ENCODE measurements at regions not wholly inside any gene's neighbourhood (a gene's known extent, or its start where the extent isn't known, plus 50 kb on each side); places are given as distances from the start of the nearest gene placed in this dataset.
A peak's percentile ranks its signal among the peaks of the same experiment; 100 is the strongest.
"Not testable (repeated sequence)": the region's sequence is repeated elsewhere in the genome, so short reads cannot be mapped to it uniquely, and the experiment has no call there.

DNA sequence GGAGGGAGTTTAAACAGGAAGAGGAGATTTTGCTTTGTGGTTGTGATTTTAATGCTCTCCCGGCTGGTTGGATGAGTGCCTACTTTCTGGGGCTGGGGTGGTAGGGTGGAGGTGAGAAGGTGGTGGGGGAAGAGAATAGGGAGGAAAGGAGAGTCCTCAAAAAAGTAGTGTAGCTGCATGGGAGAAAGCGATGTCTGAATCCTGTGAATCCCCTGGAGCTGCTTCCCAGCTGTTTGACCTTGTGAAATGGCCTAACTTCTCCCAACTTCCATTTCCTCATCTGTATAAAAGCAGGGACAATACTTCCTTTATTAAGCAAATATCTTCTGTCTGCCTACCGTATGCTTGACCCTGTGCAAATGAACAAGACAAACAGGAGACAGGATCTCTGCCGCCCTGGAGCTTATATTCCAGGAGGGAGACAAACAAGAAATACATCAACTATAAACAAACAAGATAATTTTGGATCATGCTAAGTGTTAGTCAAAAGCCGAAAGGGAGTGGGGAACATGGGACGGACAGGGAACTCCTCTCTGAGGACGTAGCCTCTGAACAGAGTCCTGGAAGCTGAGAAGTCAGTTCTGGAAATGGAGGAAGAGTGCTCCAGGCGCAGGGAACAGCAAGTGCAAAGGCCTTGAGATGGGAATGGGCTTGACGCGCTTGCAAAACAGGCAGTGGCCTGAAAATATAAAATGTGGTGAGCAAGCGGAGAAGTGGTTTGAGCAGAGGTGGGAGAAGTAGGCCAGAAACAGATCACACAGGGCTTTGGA, 103.5 kb downstream of the SPRY4 start:
- peaks cover 49% of the 10 kb centered on the region for H3K4me1 ChIP-seq (ENCODE audit: control insufficient read depth, insufficient read depth, low read length)
- no peak overlapping the region for H3K4me3 ChIP-seq (ENCODE audit: low read depth, low read length)
- no peak overlapping the region for H3K27ac ChIP-seq (ENCODE audit: low read depth, low read length)
- H3K27me3 ChIP-seq (ENCODE audit: control insufficient read depth, insufficient read depth, low read length) = no peaks in the 10 kb centered on the region
- H3K36me3 ChIP-seq (ENCODE audit: control insufficient read depth, insufficient read depth, low read length) = no peaks in the 10 kb centered on the region
- H3K9me3 ChIP-seq (ENCODE audit: control insufficient read depth, insufficient read depth, low read depth, low read length) = no peaks in the 10 kb centered on the region
- H3K9ac ChIP-seq (ENCODE audit: low read length) = peak overlapping the region; percentile 51

DNA sequence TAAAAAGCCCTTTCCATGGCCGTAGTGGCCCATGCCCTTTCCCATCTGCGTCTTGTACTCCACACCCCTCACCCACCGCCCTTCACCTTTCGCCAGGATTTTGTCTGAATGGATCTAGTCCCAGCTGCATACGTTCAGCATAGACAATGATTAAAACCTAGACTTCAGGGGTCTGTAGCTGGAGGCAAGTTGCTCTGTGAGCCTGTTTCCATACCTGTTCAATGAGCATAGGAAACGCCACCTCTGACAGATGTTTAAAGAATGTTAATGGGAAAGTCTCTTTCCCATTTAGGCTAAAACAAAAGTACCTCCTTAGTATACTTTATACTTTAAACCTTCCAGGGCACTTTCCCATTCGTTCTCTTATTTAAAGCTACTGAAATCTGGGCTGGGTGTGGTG, 105.7 kb downstream of the SPRY4 start:
- Histone ChIP-seq H3K9ac (ENCODE audit: low read length) (no peak overlapping the region), H3K4me3 (ENCODE audit: low read depth, low read length) (no peak overlapping the region), H3K4me1 (ENCODE audit: control insufficient read depth, insufficient read depth, low read length) (peaks cover 44% of the 10 kb centered on the region), H3K9me3 (ENCODE audit: control insufficient read depth, insufficient read depth, low read depth, low read length) (no peaks in the 10 kb centered on the region), H3K27me3 (ENCODE audit: control insufficient read depth, insufficient read depth, low read length) (no peaks in the 10 kb centered on the region), H3K27ac (ENCODE audit: low read depth, low read length) (no peak overlapping the region), H3K36me3 (ENCODE audit: control insufficient read depth, insufficient read depth, low read length) (no peaks in the 10 kb centered on the region)

- Histone ChIP-seq H3K4me3 (ENCODE audit: low read depth, low read length) (no peak overlapping the region), H3K9me3 (ENCODE audit: control insufficient read depth, insufficient read depth, low read depth, low read length) (no peaks in the 10 kb centered on the region), H3K27me3 (ENCODE audit: control insufficient read depth, insufficient read depth, low read length) (no peaks in the 10 kb centered on the region), H3K4me1 (ENCODE audit: control insufficient read depth, insufficient read depth, low read length) (peaks cover 24% of the 10 kb centered on the region), H3K9ac (ENCODE audit: low read length) (no peak overlapping the region), H3K27ac (ENCODE audit: low read depth, low read length) (no peak overlapping the region), H3K36me3 (ENCODE audit: control insufficient read depth, insufficient read depth, low read length) (no peaks in the 10 kb centered on the region)
Measured at GRCh38 chr5:142216931-142217330, 107.9 kb downstream of the SPRY4 start.

DNA sequence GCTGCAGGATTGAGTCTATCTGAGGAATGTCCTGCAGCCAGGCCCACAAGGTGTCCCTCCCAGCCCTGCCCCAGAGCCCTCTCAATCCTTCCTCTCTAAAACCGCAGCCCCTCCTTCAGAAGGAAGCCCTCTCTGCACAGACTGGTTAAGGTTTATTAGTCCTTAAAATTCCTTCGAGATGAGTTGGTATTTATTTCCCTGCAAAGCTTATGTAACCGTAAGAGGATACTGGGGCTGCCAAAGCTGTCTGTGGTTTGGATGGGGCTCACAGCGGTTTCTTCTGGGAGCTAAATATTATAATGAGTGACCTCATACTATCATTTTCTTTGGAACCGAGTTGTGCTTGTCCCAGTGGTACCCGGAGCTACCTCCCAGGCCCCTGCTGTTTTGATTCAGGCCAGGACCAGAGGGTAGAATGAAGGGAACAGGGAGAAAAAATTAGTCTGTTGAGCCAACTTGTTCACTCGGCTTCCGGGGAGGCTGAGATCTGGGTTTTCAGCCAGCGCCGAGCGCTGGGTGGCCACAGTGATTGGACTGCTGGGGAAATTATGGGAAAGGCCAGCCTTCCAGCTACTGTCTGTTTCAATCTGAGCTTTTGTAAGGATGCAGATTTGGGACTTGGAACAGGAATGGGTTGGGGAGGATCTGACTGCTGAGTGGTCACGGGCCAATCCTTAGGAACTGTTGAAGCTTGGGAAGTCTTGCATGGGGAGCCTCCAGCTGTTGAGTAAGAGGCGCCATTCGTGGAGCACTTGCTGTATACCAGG, 107.5 kb downstream of the NDFIP1 start:
- Histone ChIP-seq H3K9ac (ENCODE audit: low read length) (no peak overlapping the region), H3K4me3 (ENCODE audit: low read depth, low read length) (no peak overlapping the region), H3K4me1 (ENCODE audit: control insufficient read depth, insufficient read depth, low read length) (peaks cover 16% of the 10 kb centered on the region), H3K9me3 (ENCODE audit: control insufficient read depth, insufficient read depth, low read depth, low read length) (no peaks in the 10 kb centered on the region), H3K36me3 (ENCODE audit: control insufficient read depth, insufficient read depth, low read length) (no peaks in the 10 kb centered on the region), H3K27me3 (ENCODE audit: control insufficient read depth, insufficient read depth, low read length) (no peaks in the 10 kb centered on the region), H3K27ac (ENCODE audit: low read depth, low read length) (no peak overlapping the region)

GRCh38 chr5:142213077-142213476, 104.5 kb downstream of the NDFIP1 start:
- Histone ChIP-seq H3K4me1 (ENCODE audit: control insufficient read depth, insufficient read depth, low read length) (peaks cover 12% of the 10 kb centered on the region), H3K27ac (ENCODE audit: low read depth, low read length) (no peak overlapping the region), H3K9me3 (ENCODE audit: control insufficient read depth, insufficient read depth, low read depth, low read length) (no peaks in the 10 kb centered on the region), H3K36me3 (ENCODE audit: control insufficient read depth, insufficient read depth, low read length) (no peaks in the 10 kb centered on the region), H3K4me3 (ENCODE audit: low read depth, low read length) (no peak overlapping the region), H3K27me3 (ENCODE audit: control insufficient read depth, insufficient read depth, low read length) (no peaks in the 10 kb centered on the region), H3K9ac (ENCODE audit: low read length) (no peak overlapping the region)

DNA sequence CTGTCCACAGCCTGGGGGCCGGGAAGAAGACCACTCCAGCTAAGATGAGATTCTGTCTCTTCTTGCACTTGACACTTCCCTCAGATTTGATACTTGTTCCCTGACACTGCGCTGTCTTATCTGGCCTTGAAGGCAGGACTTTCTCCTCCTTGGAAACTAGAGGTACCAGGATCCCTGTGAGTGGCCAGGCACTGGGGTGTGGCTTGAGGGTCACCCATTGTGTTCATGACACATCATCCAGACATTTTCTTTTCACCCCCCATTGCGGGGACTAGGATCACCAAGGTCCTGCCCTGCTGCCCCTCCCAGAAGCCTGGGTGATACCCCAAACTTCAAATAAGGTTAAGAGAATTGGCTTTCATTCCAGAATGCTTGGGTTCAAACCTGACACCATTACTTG, 103.3 kb downstream of the NDFIP1 start:
- H3K9me3 ChIP-seq (ENCODE audit: control insufficient read depth, insufficient read depth, low read depth, low read length) = no peaks in the 10 kb centered on the region
- no peaks in the 10 kb centered on the region for H3K27me3 ChIP-seq (ENCODE audit: control insufficient read depth, insufficient read depth, low read length)
- H3K4me3 ChIP-seq (ENCODE audit: low read depth, low read length) = no peak overlapping the region
- H3K27ac ChIP-seq (ENCODE audit: low read depth, low read length) = no peak overlapping the region
- peaks cover 16% of the 10 kb centered on the region for H3K4me1 ChIP-seq (ENCODE audit: control insufficient read depth, insufficient read depth, low read length)
- H3K9ac ChIP-seq (ENCODE audit: low read length) = no peak overlapping the region
- no peaks in the 10 kb centered on the region for H3K36me3 ChIP-seq (ENCODE audit: control insufficient read depth, insufficient read depth, low read length)

GRCh38 chr5:142210864-142211412, 102.4 kb downstream of the NDFIP1 start:
- Histone ChIP-seq H3K9me3 (ENCODE audit: control insufficient read depth, insufficient read depth, low read depth, low read length) (no peaks in the 10 kb centered on the region), H3K4me1 (ENCODE audit: control insufficient read depth, insufficient read depth, low read length) (peaks cover 9% of the 10 kb centered on the region), H3K27me3 (ENCODE audit: control insufficient read depth, insufficient read depth, low read length) (no peaks in the 10 kb centered on the region), H3K36me3 (ENCODE audit: control insufficient read depth, insufficient read depth, low read length) (no peaks in the 10 kb centered on the region), H3K27ac (ENCODE audit: low read depth, low read length) (no peak overlapping the region), H3K9ac (ENCODE audit: low read length) (no peak overlapping the region), H3K4me3 (ENCODE audit: low read depth, low read length) (no peak overlapping the region)

GRCh38 chr5:142210011-142210410, 101.4 kb downstream of the NDFIP1 start:
- Histone ChIP-seq H3K9ac (ENCODE audit: low read length) (no peak overlapping the region), H3K4me1 (ENCODE audit: control insufficient read depth, insufficient read depth, low read length) (peaks cover 9% of the 10 kb centered on the region), H3K36me3 (ENCODE audit: control insufficient read depth, insufficient read depth, low read length) (no peaks in the 10 kb centered on the region), H3K27me3 (ENCODE audit: control insufficient read depth, insufficient read depth, low read length) (no peaks in the 10 kb centered on the region), H3K4me3 (ENCODE audit: low read depth, low read length) (no peak overlapping the region), H3K27ac (ENCODE audit: low read depth, low read length) (no peak overlapping the region), H3K9me3 (ENCODE audit: control insufficient read depth, insufficient read depth, low read depth, low read length) (no peaks in the 10 kb centered on the region)

DNA sequence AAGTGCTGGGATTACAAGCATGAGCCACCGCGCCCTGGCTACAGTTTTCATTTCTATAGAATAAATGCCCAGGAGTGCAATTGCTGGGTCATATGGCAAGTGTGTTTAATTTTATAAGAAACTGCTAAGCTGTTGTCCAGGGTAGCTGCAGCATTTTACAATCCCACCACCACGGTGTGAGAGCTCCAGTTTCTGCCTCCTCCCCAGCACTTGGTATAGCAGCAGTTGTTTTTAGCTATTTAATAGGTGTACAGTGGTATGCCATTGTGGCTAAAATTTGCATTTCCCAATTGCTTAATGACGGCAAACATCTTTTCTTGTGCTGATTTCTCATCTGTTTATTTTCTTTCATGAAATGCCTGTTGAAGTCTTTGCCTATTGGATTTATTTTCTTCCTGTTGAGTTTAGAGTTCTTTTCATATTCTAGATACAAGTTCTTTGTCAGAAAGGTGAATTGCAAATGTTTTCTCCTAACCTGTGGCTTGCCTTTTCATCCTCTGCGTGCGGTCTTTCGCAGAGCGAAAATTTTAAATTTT, 100.3 kb downstream of the NDFIP1 start:
- no peaks in the 10 kb centered on the region for H3K9me3 ChIP-seq (ENCODE audit: control insufficient read depth, insufficient read depth, low read depth, low read length)
- H3K4me1 ChIP-seq (ENCODE audit: control insufficient read depth, insufficient read depth, low read length) = peaks cover 9% of the 10 kb centered on the region
- H3K4me3 ChIP-seq (ENCODE audit: low read depth, low read length) = no peak overlapping the region
- no peaks in the 10 kb centered on the region for H3K36me3 ChIP-seq (ENCODE audit: control insufficient read depth, insufficient read depth, low read length)
- H3K27me3 ChIP-seq (ENCODE audit: control insufficient read depth, insufficient read depth, low read length) = no peaks in the 10 kb centered on the region
- H3K27ac ChIP-seq (ENCODE audit: low read depth, low read length) = no peak overlapping the region
- H3K9ac ChIP-seq (ENCODE audit: low read length) = no peak overlapping the region

- H3K4me1 ChIP-seq (ENCODE audit: control insufficient read depth, insufficient read depth, low read length); H3K27me3 ChIP-seq (ENCODE audit: control insufficient read depth, insufficient read depth, low read length); H3K9me3 ChIP-seq (ENCODE audit: control insufficient read depth, insufficient read depth, low read depth, low read length); H3K27ac ChIP-seq (ENCODE audit: low read depth, low read length); H3K4me3 ChIP-seq (ENCODE audit: low read depth, low read length); H3K9ac ChIP-seq (ENCODE audit: low read length); H3K36me3 ChIP-seq (ENCODE audit: control insufficient read depth, insufficient read depth, low read length): not testable (repeated sequence)
Measured at GRCh38 chr5:142208244-142208643, 99.7 kb downstream of the NDFIP1 start.

- Histone ChIP-seq H3K9me3 (ENCODE audit: control insufficient read depth, insufficient read depth, low read depth, low read length) (no peaks in the 10 kb centered on the region), H3K4me3 (ENCODE audit: low read depth, low read length) (no peak overlapping the region), H3K27ac (ENCODE audit: low read depth, low read length) (no peak overlapping the region), H3K4me1 (ENCODE audit: control insufficient read depth, insufficient read depth, low read length) (peaks cover 9% of the 10 kb centered on the region), H3K27me3 (ENCODE audit: control insufficient read depth, insufficient read depth, low read length) (no peaks in the 10 kb centered on the region), H3K36me3 (ENCODE audit: control insufficient read depth, insufficient read depth, low read length) (no peaks in the 10 kb centered on the region), H3K9ac (ENCODE audit: low read length) (no peak overlapping the region)
Measured at GRCh38 chr5:142206801-142207200, 98.2 kb downstream of the NDFIP1 start.

All from HUES6 (cell line).